ENCODE measurements at regions not wholly inside any gene's neighbourhood (a gene's known extent, or its start where the extent isn't known, plus 50 kb on each side); places are given as distances from the start of the nearest gene placed in this dataset.

- Histone ChIP-seq H3K27ac (no peak overlapping the region), H3K27me3 (peaks cover 24% of the 10 kb centered on the region)
- no peak for DNase-seq
These were observed 229.9 kb downstream of the MN1 start for GRCh38 chr22:27571463-27572277.

GRCh38 chr22:27572278-27572666 is 229.3 kb downstream of the MN1 start:
- peaks cover 27% of the 10 kb centered on the region for H3K27me3 ChIP-seq
- intact Hi-C loops (cut with DNase I) = no loop called here
- no peak overlapping the region for H3K27ac ChIP-seq
- no peak overlapping the region for H3K4me3 ChIP-seq
- DNase-seq (no peak), ATAC-seq (no peak)
- TF ChIP-seq CTCF (IDR thresholded peaks at IDR 0.05) = no peak
- no peaks in the 10 kb centered on the region for H3K9me3 ChIP-seq
- no peaks in the 10 kb centered on the region for H3K4me1 ChIP-seq
- H3K36me3 ChIP-seq = no peaks in the 10 kb centered on the region

More at GRCh38 chr22:27571463-27572277, 229.9 kb downstream of the MN1 start:
- no peaks in the 10 kb centered on the region for H3K9me3 ChIP-seq
- intact Hi-C loops (cut with DNase I) = no loop called here
- no peak overlapping the region for H3K4me3 ChIP-seq
- ATAC-seq = no peak
- no peak for TF ChIP-seq CTCF (IDR thresholded peaks at IDR 0.05)
- H3K4me1 ChIP-seq = no peaks in the 10 kb centered on the region
- H3K36me3 ChIP-seq = no peaks in the 10 kb centered on the region

GRCh38 chr22:27573280-27574001 is 228.1 kb downstream of the MN1 start:
- DNase-seq (no peak), ATAC-seq (no peak)
- Histone ChIP-seq H3K4me1 (no peaks in the 10 kb centered on the region), H3K4me3 (no peak overlapping the region), H3K27ac (no peak overlapping the region), H3K36me3 (no peaks in the 10 kb centered on the region), H3K9me3 (no peaks in the 10 kb centered on the region), H3K27me3 (peaks cover 32% of the 10 kb centered on the region)
- intact Hi-C loops (cut with DNase I) = no loop called here
- no peak for TF ChIP-seq CTCF (IDR thresholded peaks at IDR 0.05)

- Histone ChIP-seq H3K4me1 (no peaks in the 10 kb centered on the region), H3K27ac (no peak overlapping the region), H3K36me3 (no peaks in the 10 kb centered on the region), H3K4me3 (no peak overlapping the region), H3K27me3 (peaks cover 32% of the 10 kb centered on the region), H3K9me3 (no peaks in the 10 kb centered on the region)
- DNase-seq = no peak
- no peak for ATAC-seq
- intact Hi-C loops (cut with DNase I) = no loop called here
- no peak for TF ChIP-seq CTCF (IDR thresholded peaks at IDR 0.05)
These were observed 227.6 kb downstream of the MN1 start for GRCh38 chr22:27574002-27574366.

GRCh38 chr22:27574651-27575050 is 226.9 kb downstream of the MN1 start:
- no peak for TF ChIP-seq CTCF (IDR thresholded peaks at IDR 0.05)
- no peak overlapping the region for H3K27ac ChIP-seq
- H3K4me3 ChIP-seq = no peak overlapping the region
- H3K36me3 ChIP-seq = no peaks in the 10 kb centered on the region
- intact Hi-C loops (cut with DNase I) = no loop called here
- ATAC-seq (no peak), DNase-seq (no peak)
- peaks cover 32% of the 10 kb centered on the region for H3K27me3 ChIP-seq
- H3K9me3 ChIP-seq = no peaks in the 10 kb centered on the region
- H3K4me1 ChIP-seq = no peaks in the 10 kb centered on the region
